Fibroblast of gingiva (primary cell): ENCODE measurements at regions not wholly inside any gene's neighbourhood (a gene's known extent, or its start where the extent isn't known, plus 50 kb on each side); places are given as distances from the start of the nearest gene placed in this dataset.

Source experiments
- DNase-seq: peaks from one replicate; pipeline ENCODE4 v3.0.0-alpha.2; 2011; ENCODE audit warnings: low read depth

DNA sequence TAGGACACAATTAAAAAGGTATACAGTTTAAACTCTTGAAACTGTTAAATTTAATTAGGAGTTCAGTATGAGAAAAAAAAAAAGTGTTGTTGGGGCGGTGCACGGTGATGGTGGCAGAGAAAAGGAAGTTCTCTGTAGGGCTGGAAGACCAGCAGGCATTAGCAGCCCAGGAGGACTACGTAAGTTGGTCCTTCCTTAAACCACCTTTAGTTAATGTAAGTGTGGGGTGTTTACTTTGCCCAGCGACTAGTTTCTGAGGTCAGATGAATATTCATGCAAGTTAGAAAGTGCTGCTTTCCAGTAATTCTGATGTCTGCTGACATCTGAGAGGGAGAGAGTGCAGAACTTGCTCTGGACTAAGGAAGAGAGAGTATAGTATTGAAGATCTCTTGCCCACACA is 54.9 kb downstream of the NKX2-1 start:
- DNase-seq = no peak

DNA sequence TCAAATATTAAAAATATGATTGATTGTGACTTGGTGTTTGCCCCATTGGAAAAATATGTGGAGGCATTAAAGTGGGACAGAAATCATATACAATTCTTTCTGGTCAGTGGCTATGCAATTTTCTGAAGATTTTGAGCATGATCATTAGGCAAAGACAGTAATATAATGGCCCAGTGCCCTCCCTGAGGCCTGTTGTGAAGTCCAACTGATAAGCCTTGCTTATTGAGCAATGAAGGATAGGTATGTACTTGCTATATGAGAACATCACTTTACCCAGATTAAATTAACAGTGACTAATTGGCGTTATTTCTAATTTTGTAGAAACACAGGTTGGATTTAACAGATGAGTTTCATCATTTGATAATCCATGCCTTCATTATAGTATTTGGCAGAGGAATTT is 57.1 kb downstream of the NKX2-1 start:
- DNase-seq = no peak

GRCh38 chr14:36455241-36455627 is 64.8 kb downstream of the NKX2-1 start:
- DNase-seq = no peak

DNA sequence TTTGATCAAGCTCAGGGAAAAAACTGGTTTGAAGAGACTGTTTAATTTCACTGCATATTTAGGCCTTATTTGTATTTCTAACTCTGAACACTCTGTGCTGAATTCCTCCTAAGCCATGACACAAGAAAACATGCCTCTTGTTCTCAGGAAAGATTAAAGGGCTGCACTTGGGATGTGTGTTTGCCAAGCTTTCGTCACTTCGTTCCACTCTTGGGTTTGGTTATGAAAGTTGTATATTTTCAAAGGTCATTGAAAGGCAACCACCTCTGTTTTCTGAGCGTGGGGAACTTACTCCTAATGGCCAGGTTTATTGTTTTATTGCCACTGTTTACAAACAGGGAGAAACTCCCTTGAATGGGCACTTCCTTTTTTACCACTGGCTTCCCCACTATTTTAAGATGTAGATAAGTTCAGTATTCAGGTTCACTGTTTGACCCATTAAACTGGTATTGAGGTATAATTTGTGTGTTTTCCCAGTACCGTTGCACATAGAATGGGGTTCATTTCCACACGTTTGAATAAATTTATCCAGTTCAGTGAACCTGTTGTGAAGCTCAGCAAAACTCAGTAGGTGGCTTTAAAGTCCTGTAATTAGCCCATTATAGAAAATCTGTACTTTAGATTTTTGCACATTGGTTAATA is 65.3 kb downstream of the NKX2-1 start:
- DNase-seq = no peak

GRCh38 chr14:36452860-36453259 is 67.2 kb downstream of the NKX2-1 start:
- no peak for DNase-seq

- no peak for DNase-seq
Observed at GRCh38 chr14:36451310-36452065, 68.5 kb downstream of the NKX2-1 start.

- no peak for DNase-seq
Observed at GRCh38 chr14:36450550-36450949, 69.5 kb downstream of the NKX2-1 start.

DNA sequence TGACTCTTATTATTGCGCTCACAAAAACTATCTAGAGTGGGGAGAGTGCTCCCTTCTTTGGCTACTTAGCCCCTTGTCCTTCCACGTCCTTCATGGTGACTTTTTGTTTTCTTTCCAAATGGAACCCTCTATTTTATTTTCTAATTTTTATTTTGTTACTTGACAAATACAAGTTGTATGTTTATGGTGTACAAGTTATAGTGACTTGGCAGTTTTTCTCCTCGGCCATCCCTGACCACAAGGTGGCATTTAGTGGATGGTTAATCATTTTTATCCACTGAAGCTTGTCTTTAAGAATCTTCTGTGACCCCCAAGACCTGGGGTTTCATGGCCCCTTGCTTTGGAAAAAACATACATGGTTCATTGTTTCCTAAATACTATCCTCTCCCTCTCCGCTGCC is 70.1 kb downstream of the NKX2-1 start:
- no peak for DNase-seq

- no peak for DNase-seq
Observed at GRCh38 chr14:36443374-36443773, 76.7 kb downstream of the NKX2-1 start.

DNA sequence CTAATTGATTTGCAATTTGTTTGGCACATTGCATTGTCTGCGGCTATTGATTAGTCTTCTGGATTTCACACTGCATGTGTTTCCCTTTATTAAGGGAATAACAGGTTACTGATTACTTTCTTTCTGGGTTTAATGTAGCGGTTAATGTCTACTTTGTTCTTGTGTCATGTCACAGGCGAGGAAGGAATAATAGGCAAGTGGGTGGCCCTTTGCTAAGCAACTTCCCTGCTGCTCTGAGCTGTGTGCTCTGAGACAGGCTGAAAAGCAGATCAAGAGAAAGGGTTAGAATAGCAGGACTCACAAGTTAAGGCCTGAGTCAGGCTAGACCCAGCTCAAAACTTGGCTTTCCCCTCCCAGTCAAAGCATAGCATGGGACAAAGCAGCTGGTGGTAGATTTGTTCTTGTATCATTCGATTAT is 77.2 kb downstream of the NKX2-1 start:
- DNase-seq = no peak

DNA sequence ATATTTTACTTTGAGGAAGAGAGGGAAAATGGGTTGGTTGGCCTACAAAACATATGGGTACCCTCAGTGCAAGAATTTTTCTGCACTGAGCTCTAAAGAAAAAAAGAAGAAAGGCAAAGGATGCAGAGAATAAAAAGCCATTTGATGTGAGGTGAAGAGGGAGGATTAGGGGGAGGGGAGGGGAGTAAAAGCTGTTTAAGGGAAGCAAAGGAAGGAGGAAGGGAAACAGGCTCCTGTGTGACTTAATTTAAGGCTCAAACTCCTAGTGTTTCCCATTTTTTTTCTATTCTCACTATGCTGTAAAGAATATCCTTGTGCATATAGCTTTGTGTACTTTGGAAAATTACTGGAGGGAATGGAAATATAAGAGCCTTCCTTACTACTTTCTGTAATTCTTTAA is 78.7 kb downstream of the NKX2-1 start:
- no peak for DNase-seq

DNA sequence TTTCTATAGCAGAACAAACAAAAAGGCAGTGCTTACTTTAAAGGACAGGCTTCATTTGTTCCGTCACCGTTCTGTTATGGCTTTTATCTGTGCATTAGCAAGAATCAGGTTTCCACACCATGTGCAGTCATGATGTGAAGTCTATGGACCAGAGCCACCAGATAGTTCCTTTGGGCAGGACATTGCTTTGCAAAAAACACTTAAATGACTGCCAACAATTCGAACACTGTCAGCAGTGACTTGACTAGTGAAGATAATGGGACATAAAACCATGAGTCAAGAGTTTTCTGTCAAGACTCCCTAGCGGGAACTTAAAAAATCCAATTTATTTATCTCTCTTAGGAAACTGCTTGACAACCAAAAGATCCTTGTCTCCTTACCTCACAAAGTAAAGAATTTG is 80.3 kb downstream of the NKX2-1 start:
- no peak for DNase-seq

- no peak for DNase-seq
Observed at GRCh38 chr14:36438883-36439282, 81.1 kb downstream of the NKX2-1 start.

GRCh38 chr14:36430662-36431084 is 89.4 kb downstream of the NKX2-1 start:
- no peak for DNase-seq

DNA sequence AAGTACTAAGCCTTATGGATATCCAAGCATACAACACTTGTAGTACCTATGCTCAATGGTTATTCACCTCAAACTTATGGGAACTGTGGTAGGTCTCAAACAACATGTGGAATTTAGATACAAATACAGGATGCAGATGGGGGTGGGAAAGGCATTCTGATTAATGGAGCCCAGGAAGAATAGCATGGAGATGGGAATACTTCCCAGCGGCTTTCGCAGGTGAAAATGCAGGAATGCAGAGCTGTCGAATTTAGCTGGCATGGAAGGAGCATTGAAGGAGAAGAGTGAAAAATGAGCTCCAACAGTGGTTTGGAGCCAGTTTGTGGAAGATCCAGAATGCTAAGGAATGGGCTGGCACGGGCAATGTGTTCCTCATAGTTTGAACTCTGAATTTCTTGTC is 89.9 kb downstream of the NKX2-1 start:
- no peak for DNase-seq

- no peak for DNase-seq
Observed at GRCh38 chr14:36429692-36430091, 90.3 kb downstream of the NKX2-1 start.

GRCh38 chr14:36428350-36428749 is 91.7 kb downstream of the NKX2-1 start:
- DNase-seq = no peak

DNA sequence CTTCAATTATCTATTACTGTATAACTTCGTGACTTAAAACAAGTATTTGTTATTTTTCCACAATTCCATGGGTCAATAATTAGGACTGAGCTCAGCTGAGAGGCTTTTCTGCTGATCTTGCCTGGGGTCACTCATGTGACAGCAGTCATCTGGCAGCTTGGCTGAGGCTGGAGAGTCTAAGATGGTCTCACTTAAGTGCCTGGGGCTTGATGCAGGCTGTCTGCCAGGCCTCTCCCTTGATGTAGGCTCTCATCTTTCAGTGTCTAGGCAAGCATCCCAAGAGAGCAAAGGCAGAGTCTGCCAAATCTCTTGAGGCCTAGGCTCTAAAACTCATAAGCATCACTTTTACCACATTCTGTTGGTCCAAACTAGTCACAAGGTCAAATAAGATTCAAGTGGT is 93.2 kb downstream of the NKX2-1 start:
- no peak for DNase-seq

GRCh38 chr14:36426113-36426512 is 93.9 kb downstream of the NKX2-1 start:
- DNase-seq = no peak

DNA sequence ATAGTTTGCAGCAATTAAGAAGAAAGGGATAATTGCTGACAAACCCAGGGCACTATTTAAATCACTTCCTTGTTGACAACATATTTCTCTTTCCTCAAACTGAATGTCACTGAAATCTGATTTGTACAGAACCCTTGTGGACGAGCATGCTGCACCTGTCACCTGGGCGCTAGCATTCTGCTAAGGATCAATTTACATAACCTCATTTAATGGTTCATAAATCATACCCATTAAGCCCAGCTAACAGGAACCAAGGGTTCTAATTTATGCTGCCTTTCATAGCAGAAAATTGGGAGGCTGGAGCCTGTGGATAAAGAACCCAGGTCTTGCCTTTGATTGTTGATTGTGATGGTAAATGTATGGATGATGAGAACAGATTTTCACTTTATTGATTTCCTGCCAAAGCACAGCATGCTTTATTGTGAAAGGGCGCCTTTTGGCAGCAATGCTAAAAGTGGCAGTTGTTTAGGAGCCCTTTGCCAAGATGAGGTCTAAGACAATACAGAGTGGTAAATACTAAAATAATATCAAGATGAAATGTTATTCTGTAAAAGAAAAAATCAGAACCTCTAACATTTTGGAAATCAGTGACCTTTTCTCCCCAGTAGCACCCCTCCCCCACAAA is 95.4 kb downstream of the NKX2-1 start:
- DNase-seq = no peak

GRCh38 chr14:36423430-36423829 is 96.6 kb downstream of the NKX2-1 start:
- no peak for DNase-seq

- no peak for DNase-seq
Observed at GRCh38 chr14:36420149-36420687, 99.8 kb upstream of the MBIP start.

GRCh38 chr14:36418937-36419336 is 98.5 kb upstream of the MBIP start:
- DNase-seq = no peak
